HG02642 (cell line): ENCODE measurements at regions not wholly inside any gene's neighbourhood (a gene's known extent, or its start where the extent isn't known, plus 50 kb on each side); places are given as distances from the start of the nearest gene placed in this dataset.
"Not testable (repeated sequence)": the region's sequence is repeated elsewhere in the genome, so short reads cannot be mapped to it uniquely, and the experiment has no call there.

Experiments
- ATAC-seq: cut with Tn5 transposase; IDR thresholded peaks from one replicate; pipeline ENCODE4 v1.9.1; 2021; ENCODE audit warnings: mild to moderate bottlenecking; ENCODE audit not compliant: unreplicated experiment, poor library complexity

- ATAC-seq: no peak
These were observed 185.5 kb upstream of the FAR2 start for GRCh38 chr12:28963554-28963953.

GRCh38 chr12:28966046-28966780, 182.9 kb upstream of the FAR2 start:
- ATAC-seq: no peak

- ATAC-seq: no peak
These were observed 181.7 kb upstream of the FAR2 start for GRCh38 chr12:28967426-28967825.

GRCh38 chr12:28973491-28973890, 175.6 kb upstream of the FAR2 start:
- ATAC-seq: no peak

GRCh38 chr12:28974166-28974565, 174.9 kb upstream of the FAR2 start:
- ATAC-seq: no peak

- ATAC-seq: no peak
These were observed 174.2 kb upstream of the FAR2 start for GRCh38 chr12:28974883-28975282.

- no peak for ATAC-seq
These were observed 173.3 kb upstream of the FAR2 start for GRCh38 chr12:28975564-28976340.

GRCh38 chr12:28980436-28980835, 168.6 kb upstream of the FAR2 start:
- ATAC-seq: no peak

GRCh38 chr12:28987538-28988324, 161.3 kb upstream of the FAR2 start:
- no peak for ATAC-seq

- no peak for ATAC-seq
These were observed 160.8 kb upstream of the FAR2 start for GRCh38 chr12:28988325-28988704.

GRCh38 chr12:28991626-28992025, 157.5 kb upstream of the FAR2 start:
- no peak for ATAC-seq

- ATAC-seq: no peak
These were observed 155.4 kb upstream of the FAR2 start for GRCh38 chr12:28993720-28994119.

- no peak for ATAC-seq
These were observed 154.8 kb upstream of the FAR2 start for GRCh38 chr12:28994179-28994715.

- no peak for ATAC-seq
These were observed 152.4 kb upstream of the FAR2 start for GRCh38 chr12:28996688-28997087.

- no peak for ATAC-seq
These were observed 150.4 kb upstream of the FAR2 start for GRCh38 chr12:28998662-28999120.

- no peak for ATAC-seq
These were observed 144.8 kb upstream of the FAR2 start for GRCh38 chr12:29004066-29004935.

- ATAC-seq: no peak
These were observed 144.2 kb upstream of the FAR2 start for GRCh38 chr12:29004936-29005304.

- no peak for ATAC-seq
These were observed 140.3 kb upstream of the FAR2 start for GRCh38 chr12:29008786-29009185.

- no peak for ATAC-seq
These were observed 136.4 kb upstream of the FAR2 start for GRCh38 chr12:29012673-29013072.

GRCh38 chr12:29017532-29017931, 131.5 kb upstream of the FAR2 start:
- not testable (repeated sequence) for ATAC-seq
